ENCODE measurements at regions not wholly inside any gene's neighbourhood (a gene's known extent, or its start where the extent isn't known, plus 50 kb on each side); places are given as distances from the start of the nearest gene placed in this dataset.

- no peak for TF ChIP-seq CTCF (IDR thresholded peaks at IDR 0.05)
- TF ChIP-seq POLR2A (IDR thresholded peaks at IDR 0.05), result no peak
Observed at GRCh38 chr18:28846958-28847357, 670.0 kb upstream of the CDH2 start.

Data from uterus (tissue), 2 donors.